HEK293 (cell line): ENCODE measurements at regions not wholly inside any gene's neighbourhood (a gene's known extent, or its start where the extent isn't known, plus 50 kb on each side); places are given as distances from the start of the nearest gene placed in this dataset.

Experiments used
- CTCF ChIA-PET: fragments of 350-600 bp; formaldehyde crosslinking; extraction: SDS; loops from one replicate; lab custom pipeline; 2021; ENCODE audit warnings: antibody characterized with exemption; lab: Yijun Ruan, JAX
- POLR2A ChIA-PET: fragments of 300-600 bp; formaldehyde crosslinking; extraction: SDS; loops from one replicate; lab custom pipeline; 2020; ENCODE audit warnings: antibody characterized with exemption, inconsistent platforms; lab: Yijun Ruan, JAX
- H3K27ac ChIP-seq: fragments of 200-500 bp; sonication (Bioruptor generic); 2 replicates; pipeline ENCODE4 v1.5.1; 2014; ENCODE audit warnings: low read depth, low read length, control low read depth, inconsistent platforms; ENCODE audit errors: extremely low read depth
- H3K36me3 ChIP-seq, 2 experiments: fragments of 200-500 bp in 1 of 2; sonication (Bioruptor generic) in 1 of 2; 1 replicate in 1 of 2; 2 replicates in 1 of 2; pipeline ENCODE4 v1.5.1; 2014 to 2017; ENCODE audit warnings: inconsistent platforms in 2 of 2, low read length in 2 of 2; ENCODE audit not compliant: control insufficient read depth in 2 of 2, insufficient read depth in 1 of 2
- H3K4me1 ChIP-seq: fragments of 200-500 bp; sonication (Bioruptor generic); 2 replicates; pipeline ENCODE4 v1.5.1; 2014; ENCODE audit warnings: mild to moderate bottlenecking, low read length, inconsistent platforms; ENCODE audit not compliant: control insufficient read depth, insufficient read depth
- H3K4me3 ChIP-seq: 2 replicates; pipeline ENCODE4 v1.5.1; 2011; ENCODE audit warnings: low read depth, mild to moderate bottlenecking, control low read depth, low read length, moderate library complexity
- H3K9me3 ChIP-seq: fragments of 200-500 bp; sonication (Bioruptor generic); 2 replicates; pipeline ENCODE4 v1.5.1; 2014; ENCODE audit warnings: low read depth, low read length, inconsistent platforms; ENCODE audit not compliant: control insufficient read depth, insufficient read depth
- EGR2 ChIP-seq: fragments of 450-650 bp; formaldehyde crosslinking; IDR thresholded peaks from 2 replicates; pipeline ENCODE4 v1.5.1; 2016; ENCODE audit warnings: low read depth, missing biosample characterization, missing genetic modification characterization
- FEZF1 ChIP-seq: fragments of 450-650 bp; formaldehyde crosslinking; IDR thresholded peaks from 2 replicates; pipeline ENCODE4 v1.5.1; 2016; ENCODE audit warnings: missing biosample characterization, missing genetic modification characterization
- OVOL3 ChIP-seq: fragments of 450-650 bp; formaldehyde crosslinking; IDR thresholded peaks from 2 replicates; pipeline ENCODE4 v1.5.1; 2016; ENCODE audit warnings: missing biosample characterization, missing genetic modification characterization
- PRDM1 ChIP-seq: fragments of 450-650 bp; formaldehyde crosslinking; IDR thresholded peaks from 2 replicates; pipeline ENCODE4; 2016; ENCODE audit warnings: missing biosample characterization, missing genetic modification characterization
- SP7 ChIP-seq: fragments of 450-650 bp; formaldehyde crosslinking; IDR thresholded peaks from 2 replicates; pipeline ENCODE4 v1.5.1; 2016; ENCODE audit warnings: missing biosample characterization, missing genetic modification characterization
- ZBTB20 ChIP-seq: fragments of 450-650 bp; formaldehyde crosslinking; IDR thresholded peaks from 2 replicates; pipeline ENCODE4 v1.5.1; 2016; ENCODE audit warnings: missing biosample characterization, missing genetic modification characterization
- ZNF138 ChIP-seq: fragments of 450-650 bp; formaldehyde crosslinking; IDR thresholded peaks from 2 replicates; pipeline ENCODE4 v1.5.1; 2016; ENCODE audit warnings: missing biosample characterization, missing genetic modification characterization, borderline replicate concordance
- ZNF211 ChIP-seq: fragments of 450-650 bp; formaldehyde crosslinking; IDR thresholded peaks from 2 replicates; pipeline ENCODE4 v1.5.1; 2016; ENCODE audit warnings: low read depth, missing biosample characterization, missing genetic modification characterization
- ZNF292 ChIP-seq: fragments of 450-650 bp; formaldehyde crosslinking; IDR thresholded peaks from 2 replicates; pipeline ENCODE4 v1.5.1; 2016; ENCODE audit warnings: low read depth, missing biosample characterization, missing genetic modification characterization, borderline replicate concordance
- ZNF302 ChIP-seq: fragments of 450-650 bp; formaldehyde crosslinking; IDR thresholded peaks from 2 replicates; pipeline ENCODE4 v1.5.1; 2016; ENCODE audit warnings: missing biosample characterization, missing genetic modification characterization, low read depth
- ZNF37A ChIP-seq: fragments of 450-650 bp; IDR thresholded peaks from 2 replicates; pipeline ENCODE4 v1.5.1; 2018; ENCODE audit warnings: missing biosample characterization, missing genetic modification characterization
- ZNF426 ChIP-seq: fragments of 450-650 bp; formaldehyde crosslinking; IDR thresholded peaks from 2 replicates; pipeline ENCODE4 v1.5.1; 2017; ENCODE audit warnings: missing biosample characterization, missing genetic modification characterization, mild to moderate bottlenecking, inconsistent platforms, moderate library complexity
- ZNF544 ChIP-seq: fragments of 450-650 bp; formaldehyde crosslinking; IDR thresholded peaks from 2 replicates; pipeline ENCODE4 v1.5.0; 2017; ENCODE audit warnings: missing biosample characterization, missing genetic modification characterization
- ZNF658 ChIP-seq: fragments of 450-650 bp; formaldehyde crosslinking; IDR thresholded peaks from 2 replicates; pipeline ENCODE4; 2016; ENCODE audit warnings: missing biosample characterization, missing genetic modification characterization
- ZNF707 ChIP-seq: fragments of 450-650 bp; formaldehyde crosslinking; IDR thresholded peaks from 2 replicates; pipeline ENCODE4 v1.5.1; 2016; ENCODE audit warnings: missing biosample characterization, missing genetic modification characterization
- ZNF76 ChIP-seq: fragments of 450-650 bp; formaldehyde crosslinking; IDR thresholded peaks from 2 replicates; pipeline ENCODE4; 2016; ENCODE audit warnings: low read depth, missing biosample characterization, missing genetic modification characterization, borderline replicate concordance
- ZNF837 ChIP-seq: fragments of 450-650 bp; formaldehyde crosslinking; IDR thresholded peaks from 2 replicates; pipeline ENCODE4 v1.5.1; 2016; ENCODE audit warnings: missing biosample characterization, missing genetic modification characterization
- TF ChIP-seq, protein P1 (sequence below): fragments of 450-650 bp; formaldehyde crosslinking; IDR thresholded peaks from 2 replicates; pipeline ENCODE4 v1.5.1; 2016; ENCODE audit warnings: missing biosample characterization, missing genetic modification characterization
- TF ChIP-seq, protein P2 (sequence below): fragments of 450-650 bp; formaldehyde crosslinking; IDR thresholded peaks from 2 replicates; pipeline ENCODE4 v1.5.1; 2016; ENCODE audit warnings: missing biosample characterization, missing genetic modification characterization, low read depth
- TF ChIP-seq, protein P3 (sequence below): fragments of 450-650 bp; formaldehyde crosslinking; IDR thresholded peaks from 2 replicates; pipeline ENCODE4 v1.5.1; 2016; ENCODE audit warnings: missing biosample characterization, missing genetic modification characterization
- TF ChIP-seq, protein P4 (sequence below): fragments of 450-650 bp; formaldehyde crosslinking; IDR thresholded peaks from 2 replicates; pipeline ENCODE4 v1.5.1; 2017; ENCODE audit warnings: missing biosample characterization, missing genetic modification characterization
- TF ChIP-seq, protein P5 (sequence below): fragments of 450-650 bp; formaldehyde crosslinking; IDR thresholded peaks from 2 replicates; pipeline ENCODE4 v1.5.1; 2016; ENCODE audit warnings: missing biosample characterization, missing genetic modification characterization

DNA sequence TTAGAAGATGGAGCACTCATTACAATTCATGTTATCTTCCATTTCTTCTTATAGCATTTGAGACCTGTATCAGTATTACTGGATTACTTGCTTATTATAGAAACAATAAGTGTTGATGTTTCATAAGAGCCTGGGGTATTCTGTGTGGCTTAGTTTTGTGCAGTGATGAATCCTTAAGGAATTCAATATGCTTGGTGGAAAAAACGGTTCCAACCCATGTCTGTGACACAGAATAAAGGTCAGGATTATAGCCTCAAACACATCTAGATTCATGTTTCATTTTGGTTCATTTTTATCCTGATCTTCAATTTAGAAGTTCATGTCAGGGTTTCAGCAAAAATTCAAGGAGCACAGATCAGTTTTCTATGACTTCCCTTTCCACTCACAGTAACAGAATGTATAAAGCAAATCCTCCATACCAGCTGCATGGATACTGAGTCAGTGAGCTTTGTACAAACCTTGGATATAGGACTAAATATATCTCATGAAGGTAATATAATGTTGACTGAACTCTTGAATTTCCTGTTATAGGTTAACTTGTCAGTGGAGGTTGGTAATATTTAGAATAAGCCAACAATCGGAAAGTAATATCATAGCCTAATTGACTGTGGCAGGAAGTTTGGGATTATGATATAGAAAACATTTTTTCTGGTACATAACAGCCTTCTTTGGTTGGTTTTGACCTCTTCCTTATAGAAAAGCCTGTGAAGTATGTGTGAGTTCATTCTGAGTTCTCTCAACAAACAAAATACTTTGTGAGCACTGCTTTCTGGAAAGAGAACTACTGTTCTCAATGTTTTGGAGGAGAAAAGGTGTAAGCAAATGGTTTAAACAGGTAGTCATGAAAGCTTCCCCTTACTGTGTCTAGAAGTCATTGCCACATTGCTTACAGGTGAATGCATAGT, 218.2 kb upstream of the TPM1 start:
- CTCF ChIA-PET = no interaction called here

DNA sequence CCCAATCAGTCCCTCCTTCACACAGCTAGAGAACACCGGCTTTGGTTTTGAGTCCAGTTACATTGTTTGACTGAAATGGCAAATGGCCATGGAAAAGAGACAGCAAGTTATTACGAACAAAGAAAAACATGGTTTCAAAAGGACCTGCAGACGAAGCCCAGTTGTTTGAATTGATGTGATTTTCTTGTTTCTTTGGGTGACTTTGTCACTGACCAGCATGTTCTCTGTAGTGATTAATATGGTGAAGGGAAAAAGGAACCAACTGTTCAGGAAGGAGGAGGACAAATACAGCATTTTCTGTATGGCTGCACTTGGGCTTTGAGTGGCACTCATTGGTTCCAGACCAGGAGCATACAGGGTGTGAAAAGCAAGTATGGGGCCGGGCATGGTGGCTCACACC, 217.4 kb upstream of the TPM1 start:
- no peaks in the 10 kb centered on the region for H3K4me1 ChIP-seq
- no peak for TF ChIP-seq EGR2
- TF ChIP-seq SP7 (tag by site-specific recombination) = no peak
- TF ChIP-seq, protein P1, sequence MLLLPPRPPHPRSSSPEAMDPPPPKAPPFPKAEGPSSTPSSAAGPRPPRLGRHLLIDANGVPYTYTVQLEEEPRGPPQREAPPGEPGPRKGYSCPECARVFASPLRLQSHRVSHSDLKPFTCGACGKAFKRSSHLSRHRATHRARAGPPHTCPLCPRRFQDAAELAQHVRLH (tag by site-specific recombination) = no peak
- no peak for TF ChIP-seq ZNF138 (tag by site-specific recombination)
- TF ChIP-seq PRDM1 (tag by site-specific recombination) = no peak
- TF ChIP-seq, protein P2, sequence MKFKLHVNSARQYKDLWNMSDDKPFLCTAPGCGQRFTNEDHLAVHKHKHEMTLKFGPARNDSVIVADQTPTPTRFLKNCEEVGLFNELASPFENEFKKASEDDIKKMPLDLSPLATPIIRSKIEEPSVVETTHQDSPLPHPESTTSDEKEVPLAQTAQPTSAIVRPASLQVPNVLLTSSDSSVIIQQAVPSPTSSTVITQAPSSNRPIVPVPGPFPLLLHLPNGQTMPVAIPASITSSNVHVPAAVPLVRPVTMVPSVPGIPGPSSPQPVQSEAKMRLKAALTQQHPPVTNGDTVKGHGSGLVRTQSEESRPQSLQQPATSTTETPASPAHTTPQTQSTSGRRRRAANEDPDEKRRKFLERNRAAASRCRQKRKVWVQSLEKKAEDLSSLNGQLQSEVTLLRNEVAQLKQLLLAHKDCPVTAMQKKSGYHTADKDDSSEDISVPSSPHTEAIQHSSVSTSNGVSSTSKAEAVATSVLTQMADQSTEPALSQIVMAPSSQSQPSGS (tag by site-specific recombination) = no peak
- TF ChIP-seq, protein P3, sequence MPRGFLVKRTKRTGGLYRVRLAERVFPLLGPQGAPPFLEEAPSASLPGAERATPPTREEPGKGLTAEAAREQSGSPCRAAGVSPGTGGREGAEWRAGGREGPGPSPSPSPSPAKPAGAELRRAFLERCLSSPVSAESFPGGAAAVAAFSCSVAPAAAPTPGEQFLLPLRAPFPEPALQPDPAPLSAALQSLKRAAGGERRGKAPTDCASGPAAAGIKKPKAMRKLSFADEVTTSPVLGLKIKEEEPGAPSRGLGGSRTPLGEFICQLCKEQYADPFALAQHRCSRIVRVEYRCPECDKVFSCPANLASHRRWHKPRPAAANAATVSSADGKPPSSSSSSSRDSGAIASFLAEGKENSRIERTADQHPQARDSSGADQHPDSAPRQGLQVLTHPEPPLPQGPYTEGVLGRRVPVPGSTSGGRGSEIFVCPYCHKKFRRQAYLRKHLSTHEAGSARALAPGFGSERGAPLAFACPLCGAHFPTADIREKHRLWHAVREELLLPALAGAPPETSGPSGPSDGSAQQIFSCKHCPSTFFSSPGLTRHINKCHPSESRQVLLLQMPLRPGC (tag by site-specific recombination) = no peak
- no peak for TF ChIP-seq ZNF658 (tag by site-specific recombination)
- TF ChIP-seq ZNF302 (tag by site-specific recombination) = no peak
- no peak for TF ChIP-seq ZNF37A (tag by site-specific recombination)
- ChIA-PET CTCF (no interaction called here), POLR2A (no interaction called here)
- no peak overlapping the region for H3K4me3 ChIP-seq
- H3K36me3 ChIP-seq = no peaks in the 10 kb centered on the region
- no peaks in the 10 kb centered on the region for H3K9me3 ChIP-seq
- no peak overlapping the region for H3K27ac ChIP-seq

More for the DNA sequence above, 218.2 kb upstream of the TPM1 start:
- H3K4me3 ChIP-seq = no peak overlapping the region
- no peaks in the 10 kb centered on the region for H3K36me3 ChIP-seq
- no peak for TF ChIP-seq FEZF1 (tag by site-specific recombination)
- POLR2A ChIA-PET = no interaction called here
- H3K9me3 ChIP-seq = no peaks in the 10 kb centered on the region
- H3K4me1 ChIP-seq = no peaks in the 10 kb centered on the region
- H3K27ac ChIP-seq = no peak overlapping the region

DNA sequence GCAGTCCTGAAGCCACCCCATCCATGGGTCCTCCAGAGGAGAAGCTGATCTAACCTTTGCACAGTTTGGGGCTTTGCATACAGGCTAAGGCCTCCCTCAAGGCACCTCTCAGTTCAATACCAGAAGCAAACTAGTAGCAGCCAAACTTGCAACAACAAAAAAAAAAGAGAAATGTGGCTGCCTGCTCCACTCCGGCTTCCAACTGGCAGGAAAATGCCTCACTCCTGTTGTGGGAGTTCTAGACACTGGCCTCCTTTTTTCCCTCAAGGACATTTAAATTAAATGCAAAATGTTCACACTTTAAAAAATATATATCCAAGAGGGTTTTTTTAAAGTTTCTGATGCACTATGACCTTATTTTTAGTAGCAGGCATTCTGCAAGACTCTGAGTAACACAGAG, 216.0 kb upstream of the TPM1 start:
- H3K9me3 ChIP-seq = no peaks in the 10 kb centered on the region
- no peak overlapping the region for H3K27ac ChIP-seq
- no peaks in the 10 kb centered on the region for H3K4me1 ChIP-seq
- ChIA-PET POLR2A (no interaction called here), CTCF (interaction anchor here (0.6 to 0.7 kb wide), 2 partner anchors 16 to 18 kb away, joined by 3 read pairs; no protein-coding TSS in a partner anchor)
- H3K4me3 ChIP-seq = no peak overlapping the region
- no peaks in the 10 kb centered on the region for H3K36me3 ChIP-seq
- TF ChIP-seq, protein P4, sequence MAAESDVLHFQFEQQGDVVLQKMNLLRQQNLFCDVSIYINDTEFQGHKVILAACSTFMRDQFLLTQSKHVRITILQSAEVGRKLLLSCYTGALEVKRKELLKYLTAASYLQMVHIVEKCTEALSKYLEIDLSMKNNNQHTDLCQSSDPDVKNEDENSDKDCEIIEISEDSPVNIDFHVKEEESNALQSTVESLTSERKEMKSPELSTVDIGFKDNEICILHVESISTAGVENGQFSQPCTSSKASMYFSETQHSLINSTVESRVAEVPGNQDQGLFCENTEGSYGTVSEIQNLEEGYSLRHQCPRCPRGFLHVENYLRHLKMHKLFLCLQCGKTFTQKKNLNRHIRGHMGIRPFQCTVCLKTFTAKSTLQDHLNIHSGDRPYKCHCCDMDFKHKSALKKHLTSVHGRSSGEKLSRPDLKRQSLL (tag by site-specific recombination) = no peak
- TF ChIP-seq ZNF292 = no peak
- TF ChIP-seq ZNF76 (tag by site-specific recombination) = no peak
- TF ChIP-seq, protein P5, sequence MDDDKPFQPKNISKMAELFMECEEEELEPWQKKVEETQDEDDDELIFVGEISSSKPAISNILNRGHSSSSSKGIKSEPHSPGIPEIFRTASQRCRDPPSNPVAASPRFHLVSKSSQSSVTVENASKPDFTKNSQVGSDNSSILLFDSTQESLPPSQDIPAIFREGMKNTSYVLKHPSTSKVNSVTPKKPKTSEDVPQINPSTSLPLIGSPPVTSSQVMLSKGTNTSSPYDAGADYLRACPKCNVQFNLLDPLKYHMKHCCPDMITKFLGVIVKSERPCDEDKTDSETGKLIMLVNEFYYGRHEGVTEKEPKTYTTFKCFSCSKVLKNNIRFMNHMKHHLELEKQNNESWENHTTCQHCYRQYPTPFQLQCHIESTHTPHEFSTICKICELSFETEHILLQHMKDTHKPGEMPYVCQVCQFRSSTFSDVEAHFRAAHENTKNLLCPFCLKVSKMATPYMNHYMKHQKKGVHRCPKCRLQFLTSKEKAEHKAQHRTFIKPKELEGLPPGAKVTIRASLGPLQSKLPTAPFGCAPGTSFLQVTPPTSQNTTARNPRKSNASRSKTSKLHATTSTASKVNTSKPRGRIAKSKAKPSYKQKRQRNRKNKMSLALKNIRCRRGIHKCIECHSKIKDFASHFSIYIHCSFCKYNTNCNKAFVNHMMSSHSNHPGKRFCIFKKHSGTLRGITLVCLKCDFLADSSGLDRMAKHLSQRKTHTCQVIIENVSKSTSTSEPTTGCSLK = no peak
- no peak for TF ChIP-seq ZNF544
- no peak for TF ChIP-seq ZNF211 (tag by site-specific recombination)
- TF ChIP-seq ZNF658 (tag by site-specific recombination) = no peak
- no peak for TF ChIP-seq ZNF426 (tag by site-specific recombination)
- no peak for TF ChIP-seq OVOL3 (tag by site-specific recombination)
- no peak for TF ChIP-seq ZBTB20
- TF ChIP-seq, protein P1 (tag by site-specific recombination) = no peak
- TF ChIP-seq ZNF707 = no peak
- no peak for TF ChIP-seq ZNF837
